ENCODE measurements at regions not wholly inside any gene's neighbourhood (a gene's known extent, or its start where the extent isn't known, plus 50 kb on each side); places are given as distances from the start of the nearest gene placed in this dataset.

DNA sequence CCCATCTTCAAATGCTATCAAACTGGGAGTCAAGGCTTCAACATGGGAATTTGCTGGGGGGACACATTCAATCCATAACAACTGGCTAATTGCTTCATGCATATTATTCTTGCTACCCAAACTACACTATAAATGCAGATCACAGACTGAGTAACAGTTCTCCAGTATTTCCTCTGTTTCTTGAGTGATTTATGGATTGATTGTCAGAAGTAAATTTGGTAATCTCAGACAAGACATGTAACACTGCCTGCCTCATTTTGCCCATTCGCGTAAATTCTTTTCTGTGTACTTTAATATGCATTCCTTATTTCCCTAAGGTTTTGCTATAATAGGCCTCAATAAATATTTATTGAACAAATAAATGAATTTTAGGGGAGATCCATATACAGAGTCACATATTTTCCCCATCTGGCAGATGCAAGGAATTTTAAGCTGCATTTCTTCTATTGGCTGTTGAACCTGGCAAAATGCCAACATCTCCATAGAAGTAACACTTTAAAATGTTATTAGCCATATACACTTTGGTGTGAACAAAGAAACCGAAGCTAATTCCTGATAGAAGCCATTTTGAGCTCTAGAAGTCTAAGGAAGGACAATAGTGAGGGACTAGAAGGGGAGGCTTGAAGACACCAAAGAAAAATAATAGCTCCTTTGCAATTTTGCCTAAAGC, 98.2 kb downstream of the QRSL1 start:
- Histone ChIP-seq H3K23ac (ENCODE audit: insufficient read length, low read depth, low read length) (no peak overlapping the region), H2BK5ac (ENCODE audit: insufficient read length, low read length) (no peak overlapping the region), H4K8ac (replicated peaks; ENCODE audit: insufficient read length, low read depth, low read length) (no peak overlapping the region), H4K5ac (ENCODE audit: insufficient read length, low read depth, low read length) (no peak overlapping the region), H3T11ph (ENCODE audit: low read length) (no peak overlapping the region), H3K79me1 (ENCODE audit: insufficient read depth, low read depth, low read length, poor library complexity, severe bottlenecking) (no peaks in the 10 kb centered on the region), H2BK12ac (ENCODE audit: insufficient read length, low read depth, low read length) (no peak overlapping the region), H3K4ac (ENCODE audit: low read depth, low read length) (no peak overlapping the region), H3K9ac (ENCODE audit: extremely low read depth, insufficient read length, low read length) (no peak overlapping the region), H4K20me1 (ENCODE audit: control insufficient read depth, insufficient read depth, insufficient read length) (no peaks in the 10 kb centered on the region), H3K56ac (ENCODE audit: insufficient read length, low read depth, low read length) (no peak overlapping the region), H3K4me1 (ENCODE audit: insufficient read depth, low read length) (peaks cover 4% of the 10 kb centered on the region; the same call in 1 of the 2 replicates), H2BK15ac (ENCODE audit: low read depth, low read length) (no peak overlapping the region), H3K27me3 (ENCODE audit: insufficient read depth, low read length) (no peaks in the 10 kb centered on the region), H2BK120ac (ENCODE audit: low read depth, low read length, poor library complexity, severe bottlenecking) (no peak overlapping the region), H3K79me2 (ENCODE audit: insufficient read depth, low read length) (no peaks in the 10 kb centered on the region), H3K14ac (ENCODE audit: insufficient read depth, low read length) (no peak overlapping the region), H3K9me3 (ENCODE audit: control insufficient read depth, low read depth, low read length) (no peaks in the 10 kb centered on the region), H3K27ac (ENCODE audit: insufficient read length, low read depth, low read length) (no peak overlapping the region), H2BK20ac (ENCODE audit: low read depth, low read length, poor library complexity, severe bottlenecking) (no peak overlapping the region), H3K23me2 (ENCODE audit: insufficient read length, low read depth, low read length, poor library complexity, severe bottlenecking) (no peaks in the 10 kb centered on the region), H4K91ac (ENCODE audit: insufficient read length, low read depth, low read length) (no peak overlapping the region), H2AFZ (ENCODE audit: low read length) (no peak overlapping the region), H3K18ac (ENCODE audit: insufficient read length, low read depth, low read length) (no peak overlapping the region), H2AK5ac (ENCODE audit: insufficient read length, low read length) (no peak overlapping the region), H3K4me2 (ENCODE audit: insufficient read depth, insufficient read length, low read length) (no peak overlapping the region)
- Mint-ChIP-seq H3K9me3 (no peaks in the 10 kb centered on the region), H3K36me3 (ENCODE audit: insufficient read depth in 1 of 3, low read depth in 3 of 3) (no peaks in the 10 kb centered on the region), H3K4me3 (no peak overlapping the region), H3K27ac (no peak overlapping the region), H3K27me3 (ENCODE audit: low read depth) (peaks cover 1% of the 10 kb centered on the region; the same call in 1 of the 2 replicates), H3K4me1 (peaks cover 7 to 12% of the 10 kb centered on the region in 2 experiments)
- no CpG with 5 or more reads among the region's 3 CpGs for WGBS (ENCODE audit: extremely low coverage, insufficient read length, low lambda C conversion rate)
- DNase-seq = no peak
- TF ChIP-seq, protein P1, sequence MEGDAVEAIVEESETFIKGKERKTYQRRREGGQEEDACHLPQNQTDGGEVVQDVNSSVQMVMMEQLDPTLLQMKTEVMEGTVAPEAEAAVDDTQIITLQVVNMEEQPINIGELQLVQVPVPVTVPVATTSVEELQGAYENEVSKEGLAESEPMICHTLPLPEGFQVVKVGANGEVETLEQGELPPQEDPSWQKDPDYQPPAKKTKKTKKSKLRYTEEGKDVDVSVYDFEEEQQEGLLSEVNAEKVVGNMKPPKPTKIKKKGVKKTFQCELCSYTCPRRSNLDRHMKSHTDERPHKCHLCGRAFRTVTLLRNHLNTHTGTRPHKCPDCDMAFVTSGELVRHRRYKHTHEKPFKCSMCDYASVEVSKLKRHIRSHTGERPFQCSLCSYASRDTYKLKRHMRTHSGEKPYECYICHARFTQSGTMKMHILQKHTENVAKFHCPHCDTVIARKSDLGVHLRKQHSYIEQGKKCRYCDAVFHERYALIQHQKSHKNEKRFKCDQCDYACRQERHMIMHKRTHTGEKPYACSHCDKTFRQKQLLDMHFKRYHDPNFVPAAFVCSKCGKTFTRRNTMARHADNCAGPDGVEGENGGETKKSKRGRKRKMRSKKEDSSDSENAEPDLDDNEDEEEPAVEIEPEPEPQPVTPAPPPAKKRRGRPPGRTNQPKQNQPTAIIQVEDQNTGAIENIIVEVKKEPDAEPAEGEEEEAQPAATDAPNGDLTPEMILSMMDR (conservative IDR thresholded peaks at IDR 0.05) = no peak

All from H9 (cell line).